IPS-20b (cell line): ENCODE measurements at regions not wholly inside any gene's neighbourhood (a gene's known extent, or its start where the extent isn't known, plus 50 kb on each side); places are given as distances from the start of the nearest gene placed in this dataset.
"Not testable (repeated sequence)": the region's sequence is repeated elsewhere in the genome, so short reads cannot be mapped to it uniquely, and the experiment has no call there.

ENCODE experiments used
- H3K27ac ChIP-seq: one replicate; pipeline ENCODE4 v1.5.1; 2013; ENCODE audit warnings: low read length
- H3K27me3 ChIP-seq: 2 replicates; pipeline ENCODE4 v1.6.1; 2013; ENCODE audit warnings: mild to moderate bottlenecking, low read length, inconsistent platforms; ENCODE audit not compliant: insufficient read depth
- H3K36me3 ChIP-seq: 2 replicates; pipeline ENCODE4 v1.6.1; 2013; ENCODE audit warnings: low read depth, mild to moderate bottlenecking, inconsistent platforms, low read length, moderate library complexity; ENCODE audit not compliant: insufficient read depth
- H3K4me1 ChIP-seq: 2 replicates; pipeline ENCODE4 v1.6.1; 2013; ENCODE audit warnings: mild to moderate bottlenecking, control low read depth, inconsistent platforms, low read length, moderate library complexity; ENCODE audit not compliant: insufficient read depth
- H3K4me3 ChIP-seq: 2 replicates; pipeline ENCODE4 v1.5.1; 2013; ENCODE audit warnings: mild to moderate bottlenecking, low read length, inconsistent platforms
- H3K9ac ChIP-seq: 2 replicates; pipeline ENCODE4 v1.6.1; 2013; ENCODE audit warnings: low read depth, mild to moderate bottlenecking, inconsistent platforms, low read length, moderate library complexity
- H3K9me3 ChIP-seq: 2 replicates; pipeline ENCODE4 v1.6.1; 2013; ENCODE audit warnings: mild to moderate bottlenecking, low read depth, low read length, inconsistent platforms; ENCODE audit not compliant: insufficient read depth

GRCh38 chr5:152717393-152717792, 312.3 kb upstream of the NMUR2 start:
- no peak overlapping the region for H3K4me3 ChIP-seq
- no peaks in the 10 kb centered on the region for H3K4me1 ChIP-seq
- H3K27me3 ChIP-seq, result no peaks in the 10 kb centered on the region
- no peak overlapping the region for H3K27ac ChIP-seq
- H3K36me3 ChIP-seq, result no peaks in the 10 kb centered on the region
- peaks cover 16% of the 10 kb centered on the region for H3K9me3 ChIP-seq
- no peak overlapping the region for H3K9ac ChIP-seq

GRCh38 chr5:152723482-152723881, 318.4 kb upstream of the NMUR2 start:
- no peaks in the 10 kb centered on the region for H3K36me3 ChIP-seq
- H3K4me3 ChIP-seq, result no peak overlapping the region
- no peak overlapping the region for H3K27ac ChIP-seq
- H3K9me3 ChIP-seq, result peaks cover 32% of the 10 kb centered on the region
- H3K4me1 ChIP-seq, result no peaks in the 10 kb centered on the region
- H3K9ac ChIP-seq, result no peak overlapping the region
- H3K27me3 ChIP-seq, result no peaks in the 10 kb centered on the region

GRCh38 chr5:152730176-152730575, 325.1 kb upstream of the NMUR2 start:
- H3K9me3 ChIP-seq, result no peaks in the 10 kb centered on the region
- no peaks in the 10 kb centered on the region for H3K36me3 ChIP-seq

GRCh38 chr5:152736906-152737305, 331.8 kb upstream of the NMUR2 start:
- Histone ChIP-seq H3K9me3 (no peaks in the 10 kb centered on the region; the same call in 1 of the 2 replicates), H3K4me3 (no peak overlapping the region)

More at GRCh38 chr5:152730176-152730575, 325.1 kb upstream of the NMUR2 start:
- Histone ChIP-seq H3K4me1 (no peaks in the 10 kb centered on the region), H3K4me3 (no peak overlapping the region), H3K27me3 (no peaks in the 10 kb centered on the region), H3K9ac (no peak overlapping the region), H3K27ac (no peak overlapping the region)

GRCh38 chr5:152739916-152740315, 334.8 kb upstream of the NMUR2 start:
- H3K9ac ChIP-seq, result no peak overlapping the region
- no peaks in the 10 kb centered on the region for H3K4me1 ChIP-seq
- no peak overlapping the region for H3K27ac ChIP-seq
- H3K4me3 ChIP-seq, result no peak overlapping the region
- H3K27me3 ChIP-seq, result no peaks in the 10 kb centered on the region
- no peaks in the 10 kb centered on the region; the same call in 1 of the 2 replicates for H3K9me3 ChIP-seq
- H3K36me3 ChIP-seq, result no peaks in the 10 kb centered on the region

More at GRCh38 chr5:152736906-152737305, 331.8 kb upstream of the NMUR2 start:
- Histone ChIP-seq H3K9ac (no peak overlapping the region), H3K27ac (no peak overlapping the region), H3K36me3 (no peaks in the 10 kb centered on the region), H3K27me3 (no peaks in the 10 kb centered on the region), H3K4me1 (no peaks in the 10 kb centered on the region)

GRCh38 chr5:152741126-152741525, 336.0 kb upstream of the NMUR2 start:
- H3K27me3 ChIP-seq, H3K4me3 ChIP-seq, H3K4me1 ChIP-seq, H3K36me3 ChIP-seq, H3K27ac ChIP-seq, H3K9ac ChIP-seq, H3K9me3 ChIP-seq: not testable (repeated sequence)

- not testable (repeated sequence) for H3K4me1 ChIP-seq, H3K9ac ChIP-seq, H3K27ac ChIP-seq, H3K4me3 ChIP-seq, H3K36me3 ChIP-seq, H3K9me3 ChIP-seq, H3K27me3 ChIP-seq
Measured at GRCh38 chr5:152787709-152788217, 382.7 kb upstream of the NMUR2 start.

- Histone ChIP-seq H3K4me3 (no peak overlapping the region), H3K4me1 (no peaks in the 10 kb centered on the region)
Measured at GRCh38 chr5:152801886-152802285, 396.8 kb upstream of the NMUR2 start.

GRCh38 chr5:152804179-152804578, 399.1 kb upstream of the NMUR2 start:
- Histone ChIP-seq H3K9me3 (no peaks in the 10 kb centered on the region), H3K36me3 (no peaks in the 10 kb centered on the region), H3K4me1 (no peaks in the 10 kb centered on the region), H3K27me3 (no peaks in the 10 kb centered on the region), H3K4me3 (no peak overlapping the region), H3K9ac (no peak overlapping the region), H3K27ac (no peak overlapping the region)

More at GRCh38 chr5:152801886-152802285, 396.8 kb upstream of the NMUR2 start:
- Histone ChIP-seq H3K9me3 (no peaks in the 10 kb centered on the region), H3K36me3 (no peaks in the 10 kb centered on the region), H3K27ac (no peak overlapping the region), H3K9ac (no peak overlapping the region), H3K27me3 (no peaks in the 10 kb centered on the region)

- Histone ChIP-seq H3K4me3 (no peak overlapping the region), H3K9me3 (peaks cover 13% of the 10 kb centered on the region), H3K27me3 (no peaks in the 10 kb centered on the region), H3K36me3 (no peaks in the 10 kb centered on the region), H3K4me1 (no peaks in the 10 kb centered on the region), H3K27ac (no peak overlapping the region), H3K9ac (no peak overlapping the region)
Measured at GRCh38 chr5:152811988-152812387, 406.9 kb upstream of the NMUR2 start.

- no peak overlapping the region for H3K9ac ChIP-seq
Measured at GRCh38 chr5:152813526-152813925, 408.4 kb upstream of the NMUR2 start.

GRCh38 chr5:152819891-152820290, 414.8 kb upstream of the NMUR2 start:
- Histone ChIP-seq H3K36me3 (no peaks in the 10 kb centered on the region), H3K27me3 (no peaks in the 10 kb centered on the region), H3K4me1 (no peaks in the 10 kb centered on the region), H3K9ac (no peak overlapping the region), H3K9me3 (no peaks in the 10 kb centered on the region), H3K4me3 (no peak overlapping the region), H3K27ac (no peak overlapping the region)

More at GRCh38 chr5:152813526-152813925, 408.4 kb upstream of the NMUR2 start:
- Histone ChIP-seq H3K4me1 (no peaks in the 10 kb centered on the region), H3K4me3 (no peak overlapping the region), H3K36me3 (no peaks in the 10 kb centered on the region), H3K27me3 (no peaks in the 10 kb centered on the region), H3K9me3 (peaks cover 13% of the 10 kb centered on the region), H3K27ac (no peak overlapping the region)
